HG03571 (cell line): ENCODE measurements at regions not wholly inside any gene's neighbourhood (a gene's known extent, or its start where the extent isn't known, plus 50 kb on each side); places are given as distances from the start of the nearest gene placed in this dataset.
"Not testable (repeated sequence)": the region's sequence is repeated elsewhere in the genome, so short reads cannot be mapped to it uniquely, and the experiment has no call there.

Source experiments
- ATAC-seq: cut with Tn5 transposase; IDR thresholded peaks from one replicate; pipeline ENCODE4 v1.9.1; 2021; ENCODE audit not compliant: unreplicated experiment

- no peak for ATAC-seq
These were observed 822.1 kb upstream of the SORCS1 start for GRCh38 chr10:107986571-107986970.

GRCh38 chr10:107984581-107984980 lies 820.1 kb upstream of the SORCS1 start:
- ATAC-seq: no peak

DNA sequence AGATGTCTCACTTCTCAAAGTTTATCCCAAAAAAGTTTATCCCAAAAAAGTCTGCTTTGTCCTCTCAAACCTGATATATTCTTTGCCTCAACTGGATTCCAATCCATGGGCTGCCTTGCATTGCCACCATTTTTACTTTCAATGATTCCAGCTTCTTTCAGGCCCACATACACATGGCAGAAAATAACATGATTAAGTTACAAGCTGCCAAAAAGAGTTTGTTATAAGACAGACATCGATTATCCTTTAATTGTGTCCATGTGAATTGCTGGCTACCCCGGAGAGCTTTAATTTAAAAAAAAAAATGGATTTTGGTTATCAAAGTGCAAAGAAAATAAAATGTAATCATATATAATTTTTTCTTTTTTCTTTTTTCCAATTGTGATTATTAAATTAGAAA lies 819.6 kb upstream of the SORCS1 start:
- no peak for ATAC-seq

GRCh38 chr10:107978455-107978854 lies 813.9 kb upstream of the SORCS1 start:
- ATAC-seq: no peak

- ATAC-seq: no peak
These were observed 807.5 kb upstream of the SORCS1 start for GRCh38 chr10:107971973-107972372.

GRCh38 chr10:107971411-107971810 lies 806.9 kb upstream of the SORCS1 start:
- ATAC-seq: no peak

- no peak for ATAC-seq
These were observed 806.0 kb upstream of the SORCS1 start for GRCh38 chr10:107970512-107970911.

GRCh38 chr10:107969936-107970335 lies 805.4 kb upstream of the SORCS1 start:
- no peak for ATAC-seq

GRCh38 chr10:107966826-107967225 lies 802.3 kb upstream of the SORCS1 start:
- ATAC-seq: no peak

DNA sequence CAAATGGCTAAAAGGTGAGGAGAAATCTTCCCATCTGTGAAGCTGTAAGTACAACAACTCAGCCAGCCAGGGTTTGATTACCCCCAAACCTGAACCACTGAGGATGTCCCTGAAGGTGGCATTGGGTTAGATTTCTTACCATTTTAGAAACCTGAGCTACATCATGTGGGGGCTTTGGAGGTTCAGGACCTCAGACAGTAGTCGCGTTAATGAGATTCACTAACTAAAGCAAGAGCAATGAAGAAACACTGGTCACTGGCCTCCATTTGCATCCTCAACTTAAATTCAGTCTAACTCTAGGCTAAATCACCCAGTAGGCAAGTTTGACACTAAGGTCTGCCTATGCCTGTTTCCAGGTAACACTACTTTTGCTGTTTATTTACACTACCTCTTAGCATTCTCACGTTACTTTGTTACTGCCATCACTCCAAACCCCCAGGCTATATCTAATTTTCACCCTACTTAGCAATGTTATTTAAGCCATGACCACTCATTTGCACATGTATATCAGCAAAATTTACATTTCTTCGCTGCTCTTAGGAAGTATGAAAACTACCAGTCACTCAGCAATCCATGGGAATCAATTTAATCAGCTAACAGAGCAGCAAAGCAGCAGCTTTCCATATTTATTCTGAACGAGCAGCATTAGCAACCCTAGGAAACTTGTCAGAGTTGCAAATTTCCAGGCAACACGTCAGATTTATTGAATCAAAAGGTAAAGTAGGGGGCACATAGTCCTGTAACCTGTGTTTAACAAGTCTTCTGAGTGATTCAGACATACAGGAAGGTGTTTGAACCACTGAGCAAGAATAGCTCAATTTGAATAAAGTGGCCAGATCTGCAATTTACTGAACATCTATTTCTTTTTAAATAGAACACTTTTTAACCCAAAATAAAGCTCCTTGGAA lies 788.4 kb upstream of the SORCS1 start:
- ATAC-seq: no peak

- not testable (repeated sequence) for ATAC-seq
These were observed 786.0 kb upstream of the SORCS1 start for GRCh38 chr10:107950411-107951062.

GRCh38 chr10:107942826-107943225 lies 778.3 kb upstream of the SORCS1 start:
- ATAC-seq: no peak

- ATAC-seq: no peak
These were observed 768.6 kb upstream of the SORCS1 start for GRCh38 chr10:107933076-107933475.

DNA sequence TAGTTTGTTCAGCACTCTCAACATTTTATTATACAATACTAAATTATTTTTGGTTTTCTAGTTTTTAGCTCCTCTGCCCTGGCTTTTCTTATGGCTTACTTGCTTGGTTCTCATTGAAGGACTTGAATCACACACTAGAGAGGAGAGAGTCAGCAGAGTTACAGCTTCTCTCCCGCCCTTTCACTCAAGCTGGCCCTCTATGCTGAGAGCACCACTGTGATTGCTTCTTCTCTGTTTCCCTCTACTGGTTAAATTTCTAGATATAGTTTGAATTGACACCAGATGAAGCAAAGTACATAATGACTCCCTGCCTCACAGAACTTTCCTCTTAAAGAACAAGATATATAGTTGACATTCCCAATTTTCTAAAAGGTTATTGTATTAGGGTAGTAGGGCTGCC lies 767.3 kb upstream of the SORCS1 start:
- ATAC-seq: no peak

DNA sequence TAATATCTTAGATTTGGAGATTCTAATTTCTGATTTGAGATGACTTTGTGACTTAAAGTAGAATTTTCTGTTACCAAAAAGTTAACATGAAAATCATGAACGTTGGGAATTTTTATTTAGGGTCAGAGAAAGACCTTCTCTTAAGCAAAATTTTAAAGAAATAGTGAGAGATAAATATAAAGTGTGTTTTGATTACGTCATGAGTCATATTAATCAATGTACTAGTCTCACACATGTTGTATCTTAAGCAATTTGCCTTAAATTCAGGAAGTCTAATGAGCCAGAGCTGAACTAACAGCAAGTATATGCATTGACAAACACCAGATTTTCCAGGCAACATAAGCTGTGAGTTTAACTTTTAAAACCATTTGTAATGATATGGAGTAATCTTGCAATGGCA lies 765.5 kb upstream of the SORCS1 start:
- no peak for ATAC-seq

DNA sequence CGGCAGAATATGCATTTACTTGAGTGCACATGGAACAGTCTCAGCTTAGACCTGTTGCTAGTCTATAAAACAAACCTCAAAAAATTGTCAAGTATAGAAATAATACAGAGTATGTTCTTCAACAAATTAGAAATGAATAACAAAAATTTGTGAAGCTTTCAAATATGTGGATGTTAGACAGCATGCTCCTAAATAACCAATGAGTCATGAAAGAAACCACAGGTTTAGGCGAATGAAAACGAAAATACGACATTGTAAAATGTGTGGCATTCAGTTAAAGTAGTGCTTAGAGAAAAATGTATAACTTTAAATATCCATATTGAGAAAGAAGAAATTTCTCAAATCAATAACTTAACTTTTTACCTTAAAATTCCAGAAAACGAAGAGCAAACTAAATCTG lies 760.0 kb upstream of the SORCS1 start:
- ATAC-seq: no peak

- ATAC-seq: no peak
These were observed 755.2 kb upstream of the SORCS1 start for GRCh38 chr10:107919626-107920235.

- no peak for ATAC-seq
These were observed 753.7 kb upstream of the SORCS1 start for GRCh38 chr10:107918171-107918570.

- no peak for ATAC-seq
These were observed 750.7 kb upstream of the SORCS1 start for GRCh38 chr10:107915215-107915610.

GRCh38 chr10:107914450-107915214 lies 750.1 kb upstream of the SORCS1 start:
- ATAC-seq: no peak
